ENCODE measurements at regions not wholly inside any gene's neighbourhood (a gene's known extent, or its start where the extent isn't known, plus 50 kb on each side); places are given as distances from the start of the nearest gene placed in this dataset.
A peak's percentile ranks its signal among the peaks of the same experiment; 100 is the strongest.

- no peak overlapping the region for H3K27ac Mint-ChIP-seq (ENCODE audit: unreplicated experiment)
- peaks cover 8% of the 10 kb centered on the region for H3K27me3 Mint-ChIP-seq (ENCODE audit: unreplicated experiment)
- H3K4me1 Mint-ChIP-seq (ENCODE audit: low read depth, unreplicated experiment) = peaks cover 34% of the 10 kb centered on the region
- peaks cover 9% of the 10 kb centered on the region for H3K9me3 Mint-ChIP-seq (ENCODE audit: unreplicated experiment)
- no peaks in the 10 kb centered on the region for H3K36me3 Mint-ChIP-seq (ENCODE audit: unreplicated experiment)
- no peak overlapping the region for H3K4me3 Mint-ChIP-seq (ENCODE audit: unreplicated experiment)
- no peak for DNase-seq
- TF ChIP-seq CTCF (IDR thresholded peaks at IDR 0.05; ENCODE audit: partially characterized antibody, unreplicated experiment) = no peak
Measured at GRCh38 chr20:57894522-57894921, 184.7 kb upstream of the PMEPA1 start.

GRCh38 chr20:57894096-57894495, 184.3 kb upstream of the PMEPA1 start:
- peaks cover 8% of the 10 kb centered on the region for H3K27me3 Mint-ChIP-seq (ENCODE audit: unreplicated experiment)
- no peak for TF ChIP-seq CTCF (IDR thresholded peaks at IDR 0.05; ENCODE audit: partially characterized antibody, unreplicated experiment)
- no peaks in the 10 kb centered on the region for H3K36me3 Mint-ChIP-seq (ENCODE audit: unreplicated experiment)
- H3K9me3 Mint-ChIP-seq (ENCODE audit: unreplicated experiment) = peaks cover 9% of the 10 kb centered on the region
- no peak for DNase-seq
- peak overlapping the region; percentile 26 for H3K4me3 Mint-ChIP-seq (ENCODE audit: unreplicated experiment)
- H3K27ac Mint-ChIP-seq (ENCODE audit: unreplicated experiment) = peak overlapping the region; percentile 95
- peaks cover 34% of the 10 kb centered on the region for H3K4me1 Mint-ChIP-seq (ENCODE audit: low read depth, unreplicated experiment)

GRCh38 chr20:57893366-57893999, 183.7 kb upstream of the PMEPA1 start:
- peak; percentile 72 for DNase-seq
- peaks cover 9% of the 10 kb centered on the region for H3K9me3 Mint-ChIP-seq (ENCODE audit: unreplicated experiment)
- peaks cover 8% of the 10 kb centered on the region for H3K27me3 Mint-ChIP-seq (ENCODE audit: unreplicated experiment)
- no peaks in the 10 kb centered on the region for H3K36me3 Mint-ChIP-seq (ENCODE audit: unreplicated experiment)
- TF ChIP-seq CTCF (IDR thresholded peaks at IDR 0.05; ENCODE audit: partially characterized antibody, unreplicated experiment) = no peak
- peak overlapping the region; percentile 95 for H3K27ac Mint-ChIP-seq (ENCODE audit: unreplicated experiment)
- peaks cover 34% of the 10 kb centered on the region for H3K4me1 Mint-ChIP-seq (ENCODE audit: low read depth, unreplicated experiment)
- H3K4me3 Mint-ChIP-seq (ENCODE audit: unreplicated experiment) = peak overlapping the region; percentile 26

- TF ChIP-seq CTCF (IDR thresholded peaks at IDR 0.05; ENCODE audit: partially characterized antibody, unreplicated experiment) = no peak
- Mint-ChIP-seq H3K9me3 (ENCODE audit: unreplicated experiment) (peaks cover 12% of the 10 kb centered on the region), H3K27me3 (ENCODE audit: unreplicated experiment) (peaks cover 8% of the 10 kb centered on the region), H3K4me3 (ENCODE audit: unreplicated experiment) (peak overlapping the region; percentile 26), H3K36me3 (ENCODE audit: unreplicated experiment) (peaks cover 9% of the 10 kb centered on the region), H3K4me1 (ENCODE audit: low read depth, unreplicated experiment) (peaks cover 41% of the 10 kb centered on the region), H3K27ac (ENCODE audit: unreplicated experiment) (peak overlapping the region; percentile 95)
- DNase-seq = peak; percentile 28
Measured at GRCh38 chr20:57892471-57892870, 182.7 kb upstream of the PMEPA1 start.

- TF ChIP-seq CTCF (IDR thresholded peaks at IDR 0.05; ENCODE audit: partially characterized antibody, unreplicated experiment) = no peak
- Mint-ChIP-seq H3K4me3 (ENCODE audit: unreplicated experiment) (no peak overlapping the region), H3K27me3 (ENCODE audit: unreplicated experiment) (peaks cover 8% of the 10 kb centered on the region), H3K9me3 (ENCODE audit: unreplicated experiment) (peaks cover 16% of the 10 kb centered on the region), H3K4me1 (ENCODE audit: low read depth, unreplicated experiment) (peaks cover 41% of the 10 kb centered on the region), H3K36me3 (ENCODE audit: unreplicated experiment) (peaks cover 16% of the 10 kb centered on the region), H3K27ac (ENCODE audit: unreplicated experiment) (no peak overlapping the region)
- no peak for DNase-seq
Measured at GRCh38 chr20:57891014-57891413, 181.2 kb upstream of the PMEPA1 start.

Measured in glutamatergic neuron (in vitro differentiated cells).